Stimulated activated CD4-positive, alpha-beta T cell treated with anti-CD3 and anti-CD28 coated beads, Interleukin-4, amount 100 ng/mL, for 24 hours (primary cell): ENCODE measurements at regions not wholly inside any gene's neighbourhood (a gene's known extent, or its start where the extent isn't known, plus 50 kb on each side); places are given as distances from the start of the nearest gene placed in this dataset.
"Not testable (repeated sequence)": the region's sequence is repeated elsewhere in the genome, so short reads cannot be mapped to it uniquely, and the experiment has no call there.

Experiments
- DNase-seq: peaks from one replicate; pipeline ENCODE4 v3.0.0-alpha.2; 2020

GRCh38 chr1:164040754-164041153, 518.2 kb upstream of the PBX1 start:
- DNase-seq, result no peak

- no peak for DNase-seq
Observed at GRCh38 chr1:164051782-164052181, 507.2 kb upstream of the PBX1 start.

GRCh38 chr1:164054331-164054730, 504.7 kb upstream of the PBX1 start:
- DNase-seq, result no peak

- no peak for DNase-seq
Observed at GRCh38 chr1:164058198-164058597, 500.8 kb upstream of the PBX1 start.

- DNase-seq, result no peak
Observed at GRCh38 chr1:164061528-164061927, 497.5 kb upstream of the PBX1 start.

- DNase-seq, result no peak
Observed at GRCh38 chr1:164064501-164064900, 494.5 kb upstream of the PBX1 start.

GRCh38 chr1:164071288-164071687, 487.7 kb upstream of the PBX1 start:
- DNase-seq, result no peak

- no peak for DNase-seq
Observed at GRCh38 chr1:164086832-164087231, 472.2 kb upstream of the PBX1 start.

GRCh38 chr1:164087906-164088453, 471.0 kb upstream of the PBX1 start:
- DNase-seq, result no peak

GRCh38 chr1:164092603-164093353, 466.2 kb upstream of the PBX1 start:
- DNase-seq, result no peak

- no peak for DNase-seq
Observed at GRCh38 chr1:164093543-164093942, 465.4 kb upstream of the PBX1 start.

GRCh38 chr1:164101802-164102201, 457.2 kb upstream of the PBX1 start:
- no peak for DNase-seq

- DNase-seq, result no peak
Observed at GRCh38 chr1:164131949-164132348, 427.0 kb upstream of the PBX1 start.

- no peak for DNase-seq
Observed at GRCh38 chr1:164137273-164137925, 421.6 kb upstream of the PBX1 start.

- DNase-seq, result no peak
Observed at GRCh38 chr1:164141797-164142196, 417.2 kb upstream of the PBX1 start.

GRCh38 chr1:164154622-164155021, 404.4 kb upstream of the PBX1 start:
- no peak for DNase-seq

- no peak for DNase-seq
Observed at GRCh38 chr1:164155347-164155746, 403.6 kb upstream of the PBX1 start.

- DNase-seq, result no peak
Observed at GRCh38 chr1:164163289-164163849, 395.6 kb upstream of the PBX1 start.

- DNase-seq, result no peak
Observed at GRCh38 chr1:164165466-164165865, 393.5 kb upstream of the PBX1 start.

- DNase-seq, result not testable (repeated sequence)
Observed at GRCh38 chr1:164166454-164166853, 392.5 kb upstream of the PBX1 start.

- no peak for DNase-seq
Observed at GRCh38 chr1:164177118-164177517, 381.9 kb upstream of the PBX1 start.

GRCh38 chr1:164180824-164181223, 378.2 kb upstream of the PBX1 start:
- DNase-seq, result no peak

GRCh38 chr1:164183854-164184635, 374.9 kb upstream of the PBX1 start:
- no peak for DNase-seq
